MCF 10A (cell line): ENCODE measurements at regions not wholly inside any gene's neighbourhood (a gene's known extent, or its start where the extent isn't known, plus 50 kb on each side); places are given as distances from the start of the nearest gene placed in this dataset.

Experiments used
- BruUV-seq: library from RNA; stranded (reverse); fragments of 400-500 nt; replicated peaks from 2 replicates; lab custom pipeline; 2021; lab: Mats Ljungman, UMichigan
- CTCF ChIA-PET: fragments of 300-600 bp; sonication (Branson Sonifier 250); formaldehyde crosslinking; extraction: SDS; loops from one replicate; lab custom pipeline; 2021; ENCODE audit warnings: antibody characterized with exemption, inconsistent platforms; lab: Yijun Ruan, JAX
- POLR2A ChIA-PET: fragments of 300-600, 350-650 bp; sonication (Branson Sonifier 250); formaldehyde crosslinking; extraction: SDS; loops from one replicate; lab custom pipeline; 2020; ENCODE audit warnings: antibody characterized with exemption, inconsistent platforms; lab: Yijun Ruan, JAX
- DNase-seq: peaks from one replicate; pipeline ENCODE4 v3.0.0-alpha.2; 2018; ENCODE audit not compliant: unreplicated experiment
- H3K27ac Mint-ChIP-seq: one replicate; pipeline ENCODE4 v1.8.0; 2022; ENCODE audit warnings: mild to moderate bottlenecking, low read depth, mixed read lengths; ENCODE audit not compliant: unreplicated experiment
- H3K27me3 Mint-ChIP-seq: one replicate; pipeline ENCODE4 v1.8.0; 2022; ENCODE audit warnings: mixed read lengths; ENCODE audit not compliant: insufficient read depth, unreplicated experiment
- H3K36me3 Mint-ChIP-seq: one replicate; pipeline ENCODE4 v1.8.0; 2022; ENCODE audit warnings: mild to moderate bottlenecking, moderate library complexity, mixed read lengths; ENCODE audit not compliant: insufficient read depth, unreplicated experiment
- H3K4me1 Mint-ChIP-seq: one replicate; pipeline ENCODE4 v1.8.0; 2022; ENCODE audit warnings: mixed read lengths; ENCODE audit not compliant: insufficient read depth, unreplicated experiment
- H3K4me3 Mint-ChIP-seq: one replicate; pipeline ENCODE4 v1.8.0; 2022; ENCODE audit warnings: mild to moderate bottlenecking, moderate library complexity, mixed read lengths; ENCODE audit not compliant: unreplicated experiment
- H3K9me3 Mint-ChIP-seq: one replicate; pipeline ENCODE4 v1.8.0; 2022; ENCODE audit warnings: mixed read lengths; ENCODE audit not compliant: unreplicated experiment
- CTCF ChIP-seq: fragments of 200-600 bp; IDR thresholded peaks from one replicate; pipeline ENCODE4 v1.8.0; 2022; ENCODE audit warnings: antibody characterized with exemption, mild to moderate bottlenecking; ENCODE audit not compliant: unreplicated experiment
- intact Hi-C: fragments of 100-400 bp; cut with micrococcal nuclease; formaldehyde crosslinking; loops from 2 replicates; pipeline ENCODE4 v1.14.1; 2022

DNA sequence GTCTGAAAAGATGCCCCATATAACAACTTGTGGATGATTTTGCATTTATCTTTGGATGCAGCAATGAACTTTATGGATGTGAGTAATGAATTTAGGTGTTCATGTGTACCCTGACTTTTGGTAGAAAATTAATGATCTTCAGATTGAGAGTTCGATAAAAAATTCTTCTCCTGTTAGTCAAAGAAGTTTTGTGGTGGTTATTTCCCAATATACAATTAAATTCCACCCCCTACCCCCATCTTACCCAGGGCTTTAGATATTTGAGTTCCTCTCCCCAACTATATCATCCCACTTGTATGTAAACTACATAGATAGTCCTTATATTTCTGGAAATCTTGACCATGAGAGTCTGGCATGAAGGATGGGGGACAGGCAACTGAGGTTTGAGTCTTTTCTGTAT lies 126.1 kb upstream of the ALDH1A3 start:
- Mint-ChIP-seq H3K27me3 (no peaks in the 10 kb centered on the region), H3K27ac (no peak overlapping the region), H3K4me3 (no peak overlapping the region), H3K9me3 (no peaks in the 10 kb centered on the region), H3K36me3 (no peaks in the 10 kb centered on the region), H3K4me1 (no peaks in the 10 kb centered on the region)
- no peak for TF ChIP-seq CTCF
- ChIA-PET POLR2A (no interaction called here), CTCF (no interaction called here)
- intact Hi-C loops, result no loop called here
- BruUV-seq, result no TSS peak
- DNase-seq, result no peak

GRCh38 chr15:100757661-100758060 lies 122.0 kb upstream of the ALDH1A3 start:
- intact Hi-C loops, result no loop called here
- peaks cover 9% of the 10 kb centered on the region for H3K4me1 Mint-ChIP-seq
- no peaks in the 10 kb centered on the region for H3K9me3 Mint-ChIP-seq
- no peak overlapping the region for H3K27ac Mint-ChIP-seq
- no peaks in the 10 kb centered on the region for H3K27me3 Mint-ChIP-seq
- no peak for DNase-seq
- no TSS peak for BruUV-seq
- ChIA-PET POLR2A (interaction anchor here (0.7 kb wide), 1 partner anchor 115 kb away, joined by 3 read pairs; no protein-coding TSS in a partner anchor), CTCF (interaction anchor here (0.6 kb wide), 1 partner anchor 35 kb away, joined by 3 read pairs; no protein-coding TSS in a partner anchor)
- no peak for TF ChIP-seq CTCF
- H3K36me3 Mint-ChIP-seq, result no peaks in the 10 kb centered on the region
- no peak overlapping the region for H3K4me3 Mint-ChIP-seq

DNA sequence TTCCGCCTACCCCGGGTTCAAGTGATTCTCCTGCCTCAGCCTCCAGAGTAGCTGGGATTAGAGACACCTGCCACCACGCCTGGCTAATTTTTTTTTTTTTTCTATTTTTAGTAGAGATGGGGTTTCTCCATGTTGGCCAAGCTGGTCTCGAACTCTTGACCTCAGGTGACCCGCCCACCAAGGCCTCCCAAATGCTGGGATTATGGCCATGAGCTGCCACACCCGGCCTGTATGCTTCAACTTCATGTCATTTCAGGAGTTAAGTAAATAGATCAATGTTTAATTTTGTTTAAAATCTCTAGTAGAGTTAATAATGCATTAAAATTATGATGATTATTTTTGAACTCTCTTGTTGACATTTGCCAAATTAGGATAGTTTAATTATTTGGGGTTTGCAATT lies 121.1 kb upstream of the ALDH1A3 start:
- ChIA-PET POLR2A (interaction anchor here (2.2 kb wide), 1 partner anchor 37 kb away, joined by 7 read pairs; no protein-coding TSS in a partner anchor), CTCF (interaction anchor here (0.9 kb wide), 1 partner anchor 21 kb away, joined by 4 read pairs; no protein-coding TSS in a partner anchor)
- intact Hi-C loops, result no loop called here
- Mint-ChIP-seq H3K4me3 (no peak overlapping the region), H3K36me3 (no peaks in the 10 kb centered on the region), H3K4me1 (peaks cover 9% of the 10 kb centered on the region), H3K27me3 (no peaks in the 10 kb centered on the region), H3K9me3 (no peaks in the 10 kb centered on the region), H3K27ac (no peak overlapping the region)
- no peak for DNase-seq
- no peak for TF ChIP-seq CTCF
- BruUV-seq, result no TSS peak

DNA sequence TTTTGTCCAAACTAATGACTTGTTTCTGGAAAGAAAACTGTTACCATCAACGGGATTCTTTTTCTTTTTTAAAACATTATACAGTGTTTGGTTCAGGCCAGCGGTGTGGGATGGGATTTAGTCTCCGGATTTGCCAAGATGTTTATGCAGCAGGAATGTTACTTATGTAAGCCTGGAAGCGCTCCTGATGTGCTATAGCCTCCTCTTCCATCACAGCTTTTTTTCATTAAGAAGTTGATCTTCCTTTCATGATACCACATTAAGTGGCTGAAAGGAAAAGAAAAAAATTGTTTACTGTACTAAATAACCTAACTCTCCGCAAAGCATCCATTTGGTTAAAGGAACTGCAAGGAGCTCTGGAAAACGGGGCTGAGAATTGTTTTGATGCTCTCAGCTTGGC lies 120.5 kb upstream of the ALDH1A3 start:
- POLR2A ChIA-PET, result interaction anchor here (1.1 to 2.2 kb wide), 2 partner anchors 37 to 81 kb away, joined by 4 to 7 read pairs; no protein-coding TSS in a partner anchor
- Mint-ChIP-seq H3K9me3 (no peaks in the 10 kb centered on the region), H3K36me3 (no peaks in the 10 kb centered on the region), H3K4me1 (peaks cover 9% of the 10 kb centered on the region), H3K27ac (no peak overlapping the region), H3K27me3 (no peaks in the 10 kb centered on the region), H3K4me3 (no peak overlapping the region)
- CTCF ChIA-PET, result interaction anchor here (0.9 kb wide), 1 partner anchor 21 kb away, joined by 4 read pairs; no protein-coding TSS in a partner anchor
- intact Hi-C loops, result no loop called here
- no peak for DNase-seq
- no TSS peak for BruUV-seq
- no peak for TF ChIP-seq CTCF
